ENCODE measurements at regions not wholly inside any gene's neighbourhood (a gene's known extent, or its start where the extent isn't known, plus 50 kb on each side); places are given as distances from the start of the nearest gene placed in this dataset.

- no peaks in the 10 kb centered on the region for H3K36me3 ChIP-seq (ENCODE audit: control insufficient read depth in 4 of 4, insufficient read depth in 3 of 4, low read depth in 1 of 4, low read length in 3 of 4)
- 90% methylated on average over 7 of the region's 7 CpGs for WGBS
- TF ChIP-seq MAX (IDR thresholded peaks at IDR 0.05), result no peak
- no peak for TF ChIP-seq GABPA (IDR thresholded peaks at IDR 0.05 in 1 of 2, conservative IDR thresholded peaks at IDR 0.05 in 1 of 2)
- no peak for TF ChIP-seq SP1 (IDR thresholded peaks at IDR 0.05)
- TF ChIP-seq, protein P1, sequence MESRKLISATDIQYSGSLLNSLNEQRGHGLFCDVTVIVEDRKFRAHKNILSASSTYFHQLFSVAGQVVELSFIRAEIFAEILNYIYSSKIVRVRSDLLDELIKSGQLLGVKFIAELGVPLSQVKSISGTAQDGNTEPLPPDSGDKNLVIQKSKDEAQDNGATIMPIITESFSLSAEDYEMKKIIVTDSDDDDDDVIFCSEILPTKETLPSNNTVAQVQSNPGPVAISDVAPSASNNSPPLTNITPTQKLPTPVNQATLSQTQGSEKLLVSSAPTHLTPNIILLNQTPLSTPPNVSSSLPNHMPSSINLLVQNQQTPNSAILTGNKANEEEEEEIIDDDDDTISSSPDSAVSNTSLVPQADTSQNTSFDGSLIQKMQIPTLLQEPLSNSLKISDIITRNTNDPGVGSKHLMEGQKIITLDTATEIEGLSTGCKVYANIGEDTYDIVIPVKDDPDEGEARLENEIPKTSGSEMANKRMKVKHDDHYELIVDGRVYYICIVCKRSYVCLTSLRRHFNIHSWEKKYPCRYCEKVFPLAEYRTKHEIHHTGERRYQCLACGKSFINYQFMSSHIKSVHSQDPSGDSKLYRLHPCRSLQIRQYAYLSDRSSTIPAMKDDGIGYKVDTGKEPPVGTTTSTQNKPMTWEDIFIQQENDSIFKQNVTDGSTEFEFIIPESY (IDR thresholded peaks at IDR 0.05), result no peak
- TF ChIP-seq NR2F2 (IDR thresholded peaks at IDR 0.05), result no peak
- TF ChIP-seq ATF3 (IDR thresholded peaks at IDR 0.05), result no peak
- no peak for TF ChIP-seq CTCF (IDR thresholded peaks at IDR 0.05; ENCODE audit: low read depth, low read length, missing input control)
- TF ChIP-seq TAF1 (conservative IDR thresholded peaks at IDR 0.05), result no peak
- no peak for TF ChIP-seq RAD21 (IDR thresholded peaks at IDR 0.05)
- no peak for TF ChIP-seq JUND (IDR thresholded peaks at IDR 0.05)
- no peak for TF ChIP-seq FOXA2 (IDR thresholded peaks at IDR 0.05)
- TF ChIP-seq YY1 (IDR thresholded peaks at IDR 0.05), result no peak
- no peak for TF ChIP-seq HNF4G (IDR thresholded peaks at IDR 0.05)
- no peak for TF ChIP-seq FOXA1 (IDR thresholded peaks at IDR 0.05)
- no peak for TF ChIP-seq HNF4A (conservative IDR thresholded peaks at IDR 0.05)
- TF ChIP-seq EGR1 (IDR thresholded peaks at IDR 0.05; ENCODE audit: low read depth in 2 of 2), result no peak
- H3K9ac ChIP-seq (ENCODE audit: low read depth in 1 of 2, low read length in 2 of 2), result no peak overlapping the region
- H3K4me1 ChIP-seq (ENCODE audit: control insufficient read depth in 4 of 4, insufficient read depth in 4 of 4, low read length in 3 of 4), result no peaks in the 10 kb centered on the region
- DNase-seq (ENCODE audit: low spot score), result no peak
- H3K4me3 ChIP-seq (ENCODE audit: low read depth in 1 of 3, low read length in 3 of 3), result no peak overlapping the region
- H3K9me3 ChIP-seq (ENCODE audit: control insufficient read depth in 4 of 4, low read length in 3 of 4), result peaks cover 0 to 3% (median 0%) of the 10 kb centered on the region in 4 donors
- H3K27ac ChIP-seq (ENCODE audit: low read depth in 1 of 2, low read length in 2 of 2), result no peak overlapping the region
- peaks cover 0 to 3% (median 0%) of the 10 kb centered on the region in 4 donors for H3K27me3 ChIP-seq (ENCODE audit: control insufficient read depth in 4 of 4, insufficient read depth in 4 of 4, low read length in 3 of 4)
Measured at GRCh38 chr10:128877936-128878335, 589.1 kb upstream of the MGMT start.

DNA sequence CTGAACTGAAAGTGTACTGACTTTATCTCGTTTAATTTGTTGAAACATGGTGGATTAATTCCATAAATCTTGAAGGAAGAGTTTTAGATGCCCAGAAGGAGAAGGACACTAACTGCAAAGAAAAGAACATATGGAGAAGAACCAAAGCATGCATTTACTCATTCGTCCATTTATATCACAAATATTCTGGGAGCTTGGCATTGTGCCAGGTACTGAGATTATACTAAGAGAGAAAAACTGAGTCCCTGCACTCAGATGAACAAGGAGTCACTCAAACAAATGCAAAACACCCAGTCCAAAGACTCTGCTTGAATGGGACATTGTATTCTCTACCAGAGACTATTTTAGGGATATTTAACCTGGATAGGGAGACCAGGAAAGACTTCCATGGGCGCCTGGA is 588.0 kb upstream of the MGMT start:
- WGBS, result 60% methylated on average over 3 of the region's 3 CpGs
- TF ChIP-seq RXRA (IDR thresholded peaks at IDR 0.05) (no peak), NR2F2 (IDR thresholded peaks at IDR 0.05) (no peak), FOXA1 (IDR thresholded peaks at IDR 0.05) (no peak), GABPA (IDR thresholded peaks at IDR 0.05 in 1 of 2, conservative IDR thresholded peaks at IDR 0.05 in 1 of 2) (no peak)
- Histone ChIP-seq H3K27me3 (ENCODE audit: control insufficient read depth in 4 of 4, insufficient read depth in 4 of 4, low read length in 3 of 4) (peaks cover 0 to 3% (median 0%) of the 10 kb centered on the region in 4 donors), H3K4me3 (ENCODE audit: low read depth in 1 of 3, low read length in 3 of 3) (no peak overlapping the region), H3K4me1 (ENCODE audit: control insufficient read depth in 4 of 4, insufficient read depth in 4 of 4, low read length in 3 of 4) (no peaks in the 10 kb centered on the region), H3K9ac (ENCODE audit: low read depth in 1 of 2, low read length in 2 of 2) (no peak overlapping the region), H3K9me3 (ENCODE audit: control insufficient read depth in 4 of 4, low read length in 3 of 4) (peaks cover 0 to 3% (median 0%) of the 10 kb centered on the region in 4 donors), H3K27ac (ENCODE audit: low read depth in 1 of 2, low read length in 2 of 2) (no peak overlapping the region), H3K36me3 (ENCODE audit: control insufficient read depth in 4 of 4, insufficient read depth in 3 of 4, low read depth in 1 of 4, low read length in 3 of 4) (no peaks in the 10 kb centered on the region)
- DNase-seq (ENCODE audit: low spot score), result no peak

Measured in liver (tissue), 8 donors.